NCI-H1694 treated with DMSO at 0.1 percent for 48 hours (cell line): ENCODE measurements at regions not wholly inside any gene's neighbourhood (a gene's known extent, or its start where the extent isn't known, plus 50 kb on each side); places are given as distances from the start of the nearest gene placed in this dataset.

Experiments
- DNase-seq: peaks from one replicate; lab custom pipeline; 2025; lab: John Stamatoyannopoulos, UW

- DNase-seq: no peak
These were observed 709.8 kb downstream of the UQCRFS1 start for GRCh38 chr19:28502879-28503734.

- no peak for DNase-seq
These were observed 711.0 kb downstream of the UQCRFS1 start for GRCh38 chr19:28501976-28502375.

- no peak for DNase-seq
These were observed 711.8 kb downstream of the UQCRFS1 start for GRCh38 chr19:28500982-28501630.

GRCh38 chr19:28500296-28500695 is 712.7 kb downstream of the UQCRFS1 start:
- no peak for DNase-seq

GRCh38 chr19:28498404-28498976 is 714.5 kb downstream of the UQCRFS1 start:
- DNase-seq: no peak

GRCh38 chr19:28497887-28498286 is 715.1 kb downstream of the UQCRFS1 start:
- no peak for DNase-seq

- no peak for DNase-seq
These were observed 715.8 kb downstream of the UQCRFS1 start for GRCh38 chr19:28497137-28497536.

- no peak for DNase-seq
These were observed 717.9 kb downstream of the UQCRFS1 start for GRCh38 chr19:28495046-28495445.

GRCh38 chr19:28494461-28494860 is 718.5 kb downstream of the UQCRFS1 start:
- DNase-seq: no peak

- DNase-seq: no peak
These were observed 719.1 kb downstream of the UQCRFS1 start for GRCh38 chr19:28493884-28494283.

- no peak for DNase-seq
These were observed 720.3 kb downstream of the UQCRFS1 start for GRCh38 chr19:28492621-28493020.

- no peak for DNase-seq
These were observed 720.8 kb downstream of the UQCRFS1 start for GRCh38 chr19:28492201-28492600.

GRCh38 chr19:28489776-28490175 is 723.2 kb downstream of the UQCRFS1 start:
- no peak for DNase-seq

- no peak for DNase-seq
These were observed 723.8 kb downstream of the UQCRFS1 start for GRCh38 chr19:28489126-28489660.

GRCh38 chr19:28487999-28488398 is 725.0 kb downstream of the UQCRFS1 start:
- no peak for DNase-seq

- DNase-seq: no peak
These were observed 726.0 kb downstream of the UQCRFS1 start for GRCh38 chr19:28486926-28487325.

GRCh38 chr19:28486473-28486872 is 726.5 kb downstream of the UQCRFS1 start:
- DNase-seq: no peak

GRCh38 chr19:28485292-28485691 is 727.7 kb downstream of the UQCRFS1 start:
- no peak for DNase-seq

- DNase-seq: no peak
These were observed 729.8 kb downstream of the UQCRFS1 start for GRCh38 chr19:28483197-28483596.

- no peak for DNase-seq
These were observed 730.7 kb downstream of the UQCRFS1 start for GRCh38 chr19:28482221-28482620.

- no peak for DNase-seq
These were observed 731.3 kb downstream of the UQCRFS1 start for GRCh38 chr19:28481674-28482073.

GRCh38 chr19:28475525-28475924 is 737.4 kb downstream of the UQCRFS1 start:
- no peak for DNase-seq

GRCh38 chr19:28472843-28473242 is 740.1 kb downstream of the UQCRFS1 start:
- no peak for DNase-seq
